Gastroesophageal sphincter (tissue), 4 donors: ENCODE measurements at regions not wholly inside any gene's neighbourhood (a gene's known extent, or its start where the extent isn't known, plus 50 kb on each side); places are given as distances from the start of the nearest gene placed in this dataset.
A peak's percentile ranks its signal among the peaks of the same experiment; 100 is the strongest.

Experiments
- ATAC-seq: fragments of 150-250 bp; one replicate; pipeline ENCODE4 v1.9.1; 2016; ENCODE audit warnings: mild to moderate bottlenecking, moderate library complexity
- H3K27ac ChIP-seq, 4 donors: fragments of 200-600 bp; sonication (generic) in 3 of 4; 1 replicate in 3 of 4; 2 replicates in 1 of 4; pipeline ENCODE4 v1.5.1; 2016 to 2019
- H3K27me3 ChIP-seq: fragments of 200-600 bp; sonication (generic); one replicate; pipeline ENCODE4 v1.5.1; 2019
- H3K36me3 ChIP-seq, 2 donors: fragments of 200-600 bp; sonication (generic); one replicate each; pipeline ENCODE4 v1.5.1; 2019; ENCODE audit warnings: control low read depth in 1 of 2
- H3K4me1 ChIP-seq, 3 donors: fragments of 200-600 bp; sonication (generic); 1 replicate in 2 of 3; 2 replicates in 1 of 3; pipeline ENCODE4 v1.5.1; 2016 to 2019; ENCODE audit warnings: control low read depth in 2 of 3
- H3K4me3 ChIP-seq, 2 donors: fragments of 200-600 bp; sonication (generic); one replicate each; pipeline ENCODE4 v1.5.1; 2019; ENCODE audit warnings: mild to moderate bottlenecking in 1 of 2, moderate library complexity in 1 of 2
- H3K9me3 ChIP-seq, 3 donors: fragments of 200-600 bp; sonication (generic); one replicate each; pipeline ENCODE4 v1.5.1; 2017 to 2019; ENCODE audit warnings: control low read depth in 2 of 3
- EP300 ChIP-seq: sonication (generic); formaldehyde crosslinking; IDR thresholded peaks from one replicate; pipeline ENCODE4 v1.6.1; 2017; ENCODE audit warnings: antibody characterized with exemption, mild to moderate bottlenecking
- POLR2A ChIP-seq, 2 donors: fragments of 450-650 bp; IDR thresholded peaks; one replicate each; pipeline ENCODE4 v1.6.1; 2017; ENCODE audit warnings: antibody characterized with exemption in 2 of 2, mild to moderate bottlenecking in 2 of 2, moderate library complexity in 1 of 2
- POLR2AphosphoS5 ChIP-seq: sonication (generic); formaldehyde crosslinking; IDR thresholded peaks from one replicate; pipeline ENCODE4 v1.6.1; 2017; ENCODE audit warnings: antibody characterized with exemption
- WGBS, 2 donors: methylation state at CpG; one replicate each; pipeline ENCODE4 v1.1.5; 2018; ENCODE audit warnings: low coverage in 1 of 2; 5-methylcytosine and 5-hydroxymethylcytosine counted together
- TF ChIP-seq, protein P1 (sequence below), 4 experiments: fragments of 200-600 bp in 2 of 4; fragments of 450-650 bp in 2 of 4; sonication (generic) in 1 of 4; IDR thresholded peaks; one replicate each; pipeline ENCODE4 v1.5.1; 2017 to 2019; ENCODE audit warnings: antibody characterized with exemption in 4 of 4, mild to moderate bottlenecking in 2 of 4, moderate library complexity in 2 of 4

DNA sequence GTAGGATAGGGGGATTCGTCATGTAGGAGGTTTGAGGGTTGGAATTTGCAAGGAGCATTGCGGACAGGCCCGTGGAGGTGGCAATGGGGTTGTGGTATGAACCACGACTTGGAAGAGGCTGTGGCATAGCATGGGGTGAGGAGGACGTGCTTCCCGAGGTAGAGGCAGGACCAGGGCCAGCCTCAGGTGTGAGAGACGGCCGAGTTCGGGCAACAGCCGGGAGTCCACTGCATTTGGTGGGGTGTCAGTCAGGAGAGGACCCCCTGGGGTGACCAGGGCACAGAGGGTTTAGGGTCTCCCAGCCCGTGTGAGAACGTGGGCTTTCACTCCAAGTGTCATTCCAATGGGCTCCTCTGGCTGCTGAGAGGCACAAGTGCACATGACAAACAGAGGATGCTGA lies 339.0 kb downstream of the EIPR1 start:
- H3K27me3 ChIP-seq, result peaks cover 22% of the 10 kb centered on the region
- no peaks in the 10 kb centered on the region for H3K4me1 ChIP-seq
- H3K4me3 ChIP-seq, result no peak overlapping the region
- H3K36me3 ChIP-seq, result no peaks in the 10 kb centered on the region
- ATAC-seq, result no peak
- H3K27ac ChIP-seq, result no peak overlapping the region
- H3K9me3 ChIP-seq, result no peaks in the 10 kb centered on the region
- TF ChIP-seq POLR2A (IDR thresholded peaks at IDR 0.05), result no peak
- TF ChIP-seq, protein P1, sequence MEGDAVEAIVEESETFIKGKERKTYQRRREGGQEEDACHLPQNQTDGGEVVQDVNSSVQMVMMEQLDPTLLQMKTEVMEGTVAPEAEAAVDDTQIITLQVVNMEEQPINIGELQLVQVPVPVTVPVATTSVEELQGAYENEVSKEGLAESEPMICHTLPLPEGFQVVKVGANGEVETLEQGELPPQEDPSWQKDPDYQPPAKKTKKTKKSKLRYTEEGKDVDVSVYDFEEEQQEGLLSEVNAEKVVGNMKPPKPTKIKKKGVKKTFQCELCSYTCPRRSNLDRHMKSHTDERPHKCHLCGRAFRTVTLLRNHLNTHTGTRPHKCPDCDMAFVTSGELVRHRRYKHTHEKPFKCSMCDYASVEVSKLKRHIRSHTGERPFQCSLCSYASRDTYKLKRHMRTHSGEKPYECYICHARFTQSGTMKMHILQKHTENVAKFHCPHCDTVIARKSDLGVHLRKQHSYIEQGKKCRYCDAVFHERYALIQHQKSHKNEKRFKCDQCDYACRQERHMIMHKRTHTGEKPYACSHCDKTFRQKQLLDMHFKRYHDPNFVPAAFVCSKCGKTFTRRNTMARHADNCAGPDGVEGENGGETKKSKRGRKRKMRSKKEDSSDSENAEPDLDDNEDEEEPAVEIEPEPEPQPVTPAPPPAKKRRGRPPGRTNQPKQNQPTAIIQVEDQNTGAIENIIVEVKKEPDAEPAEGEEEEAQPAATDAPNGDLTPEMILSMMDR (IDR thresholded peaks at IDR 0.05), result no peak
- TF ChIP-seq POLR2AphosphoS5, result no peak
- TF ChIP-seq EP300, result no peak
- 96% methylated on average over 4 to 10 of the region's 12 CpGs for WGBS, 2 donors

DNA sequence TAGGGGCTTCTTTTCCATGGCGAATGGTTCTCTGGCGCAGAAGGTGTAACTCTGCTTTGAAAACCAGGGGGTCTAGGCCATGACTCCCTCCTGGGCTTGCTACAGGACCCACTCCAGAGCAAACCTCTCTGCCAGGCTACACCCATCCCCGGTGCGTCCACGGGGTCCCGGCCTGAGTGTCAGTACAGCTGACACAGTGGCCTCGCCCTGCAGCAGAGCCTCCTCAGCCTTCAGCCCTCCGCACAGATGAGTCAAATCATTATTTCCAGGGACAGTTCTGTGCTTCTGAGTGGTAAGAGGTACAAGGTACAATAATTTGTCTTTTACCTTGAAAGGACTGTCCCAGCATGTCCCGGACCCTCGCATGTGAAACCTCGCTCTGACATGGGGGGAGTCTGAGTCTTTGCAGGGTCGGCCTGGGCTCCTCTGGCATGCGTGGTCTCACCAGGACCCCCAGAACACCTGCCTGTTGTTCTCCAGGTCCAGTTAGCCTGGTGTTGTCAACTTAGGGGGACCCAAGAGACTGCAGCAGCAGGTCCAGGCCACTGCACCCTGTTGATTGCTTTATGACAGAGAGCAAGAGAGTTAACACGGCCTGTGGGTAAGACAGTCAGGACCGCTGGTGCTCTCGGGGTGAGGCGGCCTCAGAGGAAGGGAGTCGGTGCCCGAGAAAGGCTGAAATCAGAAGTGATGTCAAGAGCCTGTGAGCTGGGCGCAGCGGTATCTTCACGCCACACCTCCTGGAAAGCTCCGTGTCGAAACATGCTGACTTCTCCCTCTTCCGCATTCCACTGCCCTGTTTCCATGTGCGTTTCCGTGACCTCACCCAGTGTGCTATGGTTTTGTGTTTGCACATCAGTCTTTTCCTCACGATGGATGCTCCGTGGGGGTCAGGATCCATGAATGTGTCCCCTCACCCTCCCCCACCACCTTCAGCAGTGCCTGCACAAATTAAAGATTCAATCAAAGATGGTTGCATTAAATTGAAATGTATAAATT lies 340.1 kb downstream of the EIPR1 start:
- Histone ChIP-seq H3K4me3 (no peak overlapping the region), H3K27ac (no peak overlapping the region), H3K4me1 (no peaks in the 10 kb centered on the region), H3K36me3 (no peaks in the 10 kb centered on the region), H3K9me3 (no peaks in the 10 kb centered on the region), H3K27me3 (peaks cover 17% of the 10 kb centered on the region)
- ATAC-seq, result no peak
- no peak for TF ChIP-seq POLR2AphosphoS5
- TF ChIP-seq, protein P1 (IDR thresholded peaks at IDR 0.05), result no peak
- TF ChIP-seq POLR2A (IDR thresholded peaks at IDR 0.05), result no peak
- TF ChIP-seq EP300, result no peak
- 91 to 93% methylated on average over 12 to 15 of the region's 29 CpGs for WGBS, 2 donors

DNA sequence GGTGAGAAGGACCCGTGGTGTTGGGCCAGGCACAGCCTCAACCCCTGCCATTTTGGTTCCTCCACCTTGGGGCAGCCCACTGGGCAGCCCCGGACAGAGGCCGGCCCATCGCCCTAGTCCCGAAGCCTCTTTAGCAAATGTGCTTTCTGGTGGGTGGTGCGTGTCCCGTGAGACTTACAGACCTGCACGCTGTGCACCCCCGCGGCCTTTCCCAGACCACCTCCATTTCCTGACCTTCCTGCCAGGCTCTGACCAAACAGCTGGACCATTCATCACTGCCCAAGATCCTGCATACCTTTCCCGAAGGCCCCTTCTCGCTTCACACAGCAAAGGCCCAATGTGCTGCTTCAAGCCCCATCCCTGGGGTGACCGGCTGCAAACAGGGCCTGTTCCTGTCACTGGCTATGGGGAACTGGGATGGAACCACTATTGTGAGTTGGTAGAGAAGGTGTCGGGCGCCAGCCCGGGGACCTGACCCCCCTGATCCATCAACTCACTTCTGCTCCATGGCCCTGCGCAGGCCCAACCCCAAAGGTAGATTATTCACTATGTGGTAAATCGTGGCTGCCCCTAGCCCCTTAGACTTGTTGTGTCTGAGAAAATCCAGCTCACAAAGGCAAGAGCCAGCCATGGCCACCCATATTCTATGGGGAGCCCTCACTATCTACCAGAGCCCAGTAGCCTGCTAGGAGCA lies 341.0 kb downstream of the EIPR1 start:
- no peak for TF ChIP-seq POLR2A (IDR thresholded peaks at IDR 0.05)
- TF ChIP-seq EP300, result no peak
- 91 to 100% methylated on average over 1 to 7 of the region's 18 CpGs for WGBS, 2 donors
- peak; percentile 17 for ATAC-seq
- Histone ChIP-seq H3K4me3 (no peak overlapping the region), H3K9me3 (no peaks in the 10 kb centered on the region), H3K27ac (no peak overlapping the region), H3K4me1 (no peaks in the 10 kb centered on the region), H3K27me3 (peaks cover 12% of the 10 kb centered on the region), H3K36me3 (no peaks in the 10 kb centered on the region)

DNA sequence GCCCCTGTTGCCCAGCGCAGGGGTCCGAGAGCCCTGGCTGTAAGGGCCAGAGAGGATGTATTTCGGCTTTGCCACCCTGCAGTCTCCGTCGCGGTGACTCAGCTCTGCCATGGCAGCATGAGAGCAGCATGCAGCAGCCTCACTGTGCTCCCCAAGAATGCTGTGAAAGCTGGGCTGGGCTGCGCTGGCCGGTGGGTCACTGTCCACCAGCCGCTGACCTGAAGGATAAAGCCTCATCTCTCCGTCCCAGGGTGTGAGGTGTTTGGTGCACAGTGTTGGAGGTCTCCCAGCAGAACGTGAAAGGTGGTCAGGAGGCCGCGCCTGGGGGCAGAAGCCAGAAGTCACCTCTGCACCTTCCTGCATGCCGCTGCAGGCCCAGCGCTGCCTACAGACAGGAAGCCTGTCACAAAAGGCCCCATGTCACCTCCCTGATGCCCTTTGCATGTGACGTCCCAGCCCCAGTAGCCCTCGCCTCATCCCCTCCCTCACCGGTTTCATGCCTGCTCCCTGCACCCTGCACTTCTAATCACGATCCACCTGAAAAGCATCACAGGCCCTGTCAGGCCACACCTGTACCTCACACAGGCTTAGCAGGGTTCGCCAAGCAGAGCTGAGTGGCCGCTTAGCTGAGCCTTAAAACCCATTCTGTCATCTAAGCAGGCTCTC lies 342.1 kb downstream of the EIPR1 start:
- ATAC-seq, result no peak
- peaks cover 12% of the 10 kb centered on the region for H3K27me3 ChIP-seq
- TF ChIP-seq POLR2AphosphoS5 (no peak), POLR2A (IDR thresholded peaks at IDR 0.05) (no peak), EP300 (no peak)
- TF ChIP-seq, protein P1 (IDR thresholded peaks at IDR 0.05), result no peak
- no peak overlapping the region for H3K4me3 ChIP-seq
- H3K36me3 ChIP-seq, result no peaks in the 10 kb centered on the region
- H3K9me3 ChIP-seq, result peaks cover 0 to 6% (median 0%) of the 10 kb centered on the region in 3 donors
- H3K27ac ChIP-seq, result no peak overlapping the region
- no peaks in the 10 kb centered on the region for H3K4me1 ChIP-seq
- 82 to 89% methylated on average over 7 to 8 of the region's 21 CpGs for WGBS, 2 donors

DNA sequence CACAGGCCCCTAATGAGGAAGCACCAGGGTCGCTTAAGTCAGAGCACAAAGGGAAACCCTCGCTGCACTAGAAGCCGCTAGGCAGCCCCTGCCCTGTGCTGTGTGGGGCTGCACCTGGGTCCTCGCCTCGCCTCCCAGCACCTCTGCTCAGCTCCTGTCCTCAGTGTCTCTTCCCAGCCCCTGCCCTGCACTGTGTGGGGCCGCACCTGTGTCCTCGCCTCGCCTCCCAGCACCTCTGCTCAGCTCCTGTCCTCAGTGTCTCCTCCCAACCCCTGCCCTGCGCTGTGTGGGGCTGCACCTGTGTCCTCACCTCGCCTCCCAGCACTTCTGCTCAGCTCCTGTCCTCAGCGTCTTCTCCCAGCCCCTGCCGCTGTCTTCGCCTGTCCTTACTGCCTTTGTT lies 342.8 kb downstream of the EIPR1 start:
- Histone ChIP-seq H3K36me3 (no peaks in the 10 kb centered on the region), H3K4me1 (no peaks in the 10 kb centered on the region), H3K9me3 (peaks cover 0 to 12% (median 0%) of the 10 kb centered on the region in 3 donors), H3K27ac (no peak overlapping the region), H3K4me3 (no peak overlapping the region), H3K27me3 (peaks cover 12% of the 10 kb centered on the region)
- TF ChIP-seq POLR2AphosphoS5 (no peak), POLR2A (IDR thresholded peaks at IDR 0.05) (no peak), EP300 (no peak)
- TF ChIP-seq, protein P1 (IDR thresholded peaks at IDR 0.05), result no peak
- 82 to 85% methylated on average over 8 to 11 of the region's 13 CpGs for WGBS, 2 donors
- peak; percentile 41 for ATAC-seq
